Cardiac fibroblast (primary cell): ENCODE measurements at regions not wholly inside any gene's neighbourhood (a gene's known extent, or its start where the extent isn't known, plus 50 kb on each side); places are given as distances from the start of the nearest gene placed in this dataset.

Experiments used
- DNase-seq, 2 donors: peaks; one replicate each; pipeline versions ENCODE4 v3.0.0 to v3.0.0-alpha.2; 2010; ENCODE audit warnings: low read depth in 2 of 2
- H3K4me3 ChIP-seq, 2 donors: replicated peaks in 1 of 2; 1 replicate in 1 of 2; 2 replicates in 1 of 2; pipeline ENCODE4 v1.5.1; 2011; ENCODE audit warnings: low read depth in 2 of 2, low read length in 2 of 2, mild to moderate bottlenecking in 2 of 2, moderate library complexity in 1 of 2
- CTCF ChIP-seq: IDR thresholded peaks from one replicate; pipeline ENCODE4 v1.5.1; 2011; ENCODE audit warnings: low read depth, mild to moderate bottlenecking, low read length, inconsistent platforms

GRCh38 chr2:9779596-9780264, 63.5 kb upstream of the TAF1B start:
- TF ChIP-seq CTCF: no peak
- no peak overlapping the region for H3K4me3 ChIP-seq
- no peak for DNase-seq

- DNase-seq: no peak
- H3K4me3 ChIP-seq: no peak overlapping the region
- no peak for TF ChIP-seq CTCF
Measured at GRCh38 chr2:9780368-9781130, 62.7 kb upstream of the TAF1B start.

- no peak overlapping the region for H3K4me3 ChIP-seq
- DNase-seq: peak in 1 of 2 donors; percentile 48
- no peak for TF ChIP-seq CTCF
Measured at GRCh38 chr2:9781252-9781651, 62.0 kb upstream of the TAF1B start.

GRCh38 chr2:9782197-9782719, 61.0 kb upstream of the TAF1B start:
- DNase-seq: no peak

GRCh38 chr2:9789371-9789770, 53.9 kb upstream of the TAF1B start:
- DNase-seq: no peak

More at GRCh38 chr2:9782197-9782719, 61.0 kb upstream of the TAF1B start:
- no peak overlapping the region for H3K4me3 ChIP-seq
- TF ChIP-seq CTCF: no peak

GRCh38 chr2:9790702-9791225, 52.5 kb upstream of the TAF1B start:
- no peak for DNase-seq
- H3K4me3 ChIP-seq: no peak overlapping the region
- TF ChIP-seq CTCF: no peak

More at GRCh38 chr2:9789371-9789770, 53.9 kb upstream of the TAF1B start:
- TF ChIP-seq CTCF: no peak
- H3K4me3 ChIP-seq: no peak overlapping the region
